Fibroblast of skin of right biceps (primary cell): ENCODE measurements at regions not wholly inside any gene's neighbourhood (a gene's known extent, or its start where the extent isn't known, plus 50 kb on each side); places are given as distances from the start of the nearest gene placed in this dataset.

ENCODE experiments used
- DNase-seq: peaks from one replicate; pipeline ENCODE4 v3.0.0-alpha.2; 2013

DNA sequence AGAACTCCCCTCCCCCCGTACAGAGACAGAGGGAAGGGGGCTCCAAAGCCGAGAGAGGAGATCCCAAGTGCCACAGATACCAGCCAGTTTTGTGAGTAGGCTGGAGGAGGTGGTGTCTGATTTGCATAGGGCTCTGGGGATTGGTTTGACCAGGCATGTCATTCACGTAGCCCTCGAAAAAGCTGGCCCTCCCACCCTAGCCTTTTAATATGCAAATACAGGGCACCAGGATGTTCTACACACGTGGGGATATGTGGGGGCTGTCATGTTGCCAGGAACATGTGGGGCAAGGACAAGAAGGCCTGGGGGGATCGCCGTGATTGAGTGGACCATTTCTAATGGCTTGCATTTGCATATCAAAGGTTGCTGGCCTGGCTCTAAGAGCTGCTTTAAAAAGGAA, 272.9 kb downstream of the PPP1R2C start:
- no peak for DNase-seq

DNA sequence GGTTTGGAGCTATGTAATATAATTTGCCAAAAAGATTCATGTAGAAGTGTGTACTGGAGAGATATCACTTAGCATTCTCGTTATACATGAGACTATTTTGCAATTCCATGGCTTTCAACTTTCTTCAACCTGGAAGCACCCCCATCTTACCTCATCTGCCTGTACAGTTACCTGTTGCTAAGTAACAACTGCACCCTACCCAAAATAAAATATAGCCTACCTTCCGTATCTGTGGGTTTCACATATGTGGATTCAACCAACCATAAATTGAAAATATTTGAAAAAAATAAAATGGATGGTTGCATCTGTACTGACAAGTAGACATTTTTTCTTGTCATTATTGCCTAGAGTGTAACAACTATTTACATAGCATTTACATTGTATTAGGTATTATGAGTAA, 278.3 kb downstream of the PPP1R2C start:
- no peak for DNase-seq

DNA sequence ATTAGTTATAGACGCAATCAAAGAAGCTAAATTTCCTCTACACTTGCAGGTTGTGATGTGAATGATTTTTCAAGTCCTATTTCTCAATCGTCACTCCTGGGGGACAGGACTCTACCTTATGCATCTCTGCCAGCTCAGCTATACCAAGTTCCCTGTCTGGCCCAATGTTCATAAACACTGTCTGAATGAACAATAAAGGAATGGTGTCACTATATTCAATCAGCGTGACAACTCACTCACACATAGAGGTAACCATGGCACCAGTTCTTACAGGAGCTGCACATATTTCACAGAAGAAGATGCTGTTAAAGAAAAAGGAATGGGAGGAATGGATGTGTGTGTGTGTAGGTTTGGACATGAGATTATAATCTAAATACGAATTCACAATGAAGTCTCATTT, 280.6 kb downstream of the PPP1R2C start:
- no peak for DNase-seq

DNA sequence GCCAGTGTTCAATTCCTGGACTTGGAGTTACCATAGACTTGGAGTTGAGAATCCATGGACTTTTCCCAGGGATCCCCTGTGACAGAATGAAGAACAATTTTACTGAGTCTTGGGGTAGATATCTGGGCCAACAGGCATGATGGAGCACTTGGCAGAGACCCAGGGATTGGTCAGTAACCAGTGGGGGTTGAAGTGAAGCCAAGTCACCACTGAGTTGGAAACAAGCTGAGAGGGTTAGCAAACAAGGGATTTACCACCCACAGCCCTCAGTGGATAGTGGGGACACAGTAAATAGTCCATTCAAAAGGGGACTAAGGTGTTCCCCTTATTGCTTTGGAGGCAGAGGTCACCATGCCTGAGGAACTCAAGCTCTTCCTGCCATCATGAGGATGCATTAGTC, 281.7 kb downstream of the PPP1R2C start:
- DNase-seq = no peak

DNA sequence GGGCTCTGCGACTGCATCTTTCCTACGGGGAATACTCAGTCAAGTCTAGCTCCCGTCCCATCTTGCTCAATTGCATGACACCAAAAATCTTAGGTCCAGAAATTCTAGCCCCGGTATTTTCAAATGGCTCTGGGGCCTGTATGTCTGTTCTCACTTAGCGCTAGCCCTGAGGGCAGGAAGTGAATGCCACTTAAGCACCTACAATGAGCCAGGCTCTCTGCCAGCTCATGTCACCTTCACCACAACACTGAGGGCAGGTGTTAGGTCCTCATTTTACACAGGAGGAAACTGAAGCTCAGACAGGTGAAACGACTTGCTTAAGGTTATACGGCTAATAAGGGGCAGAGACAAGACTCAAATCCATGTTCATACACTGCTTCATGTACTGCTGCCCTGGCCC, 282.8 kb downstream of the PPP1R2C start:
- no peak for DNase-seq

DNA sequence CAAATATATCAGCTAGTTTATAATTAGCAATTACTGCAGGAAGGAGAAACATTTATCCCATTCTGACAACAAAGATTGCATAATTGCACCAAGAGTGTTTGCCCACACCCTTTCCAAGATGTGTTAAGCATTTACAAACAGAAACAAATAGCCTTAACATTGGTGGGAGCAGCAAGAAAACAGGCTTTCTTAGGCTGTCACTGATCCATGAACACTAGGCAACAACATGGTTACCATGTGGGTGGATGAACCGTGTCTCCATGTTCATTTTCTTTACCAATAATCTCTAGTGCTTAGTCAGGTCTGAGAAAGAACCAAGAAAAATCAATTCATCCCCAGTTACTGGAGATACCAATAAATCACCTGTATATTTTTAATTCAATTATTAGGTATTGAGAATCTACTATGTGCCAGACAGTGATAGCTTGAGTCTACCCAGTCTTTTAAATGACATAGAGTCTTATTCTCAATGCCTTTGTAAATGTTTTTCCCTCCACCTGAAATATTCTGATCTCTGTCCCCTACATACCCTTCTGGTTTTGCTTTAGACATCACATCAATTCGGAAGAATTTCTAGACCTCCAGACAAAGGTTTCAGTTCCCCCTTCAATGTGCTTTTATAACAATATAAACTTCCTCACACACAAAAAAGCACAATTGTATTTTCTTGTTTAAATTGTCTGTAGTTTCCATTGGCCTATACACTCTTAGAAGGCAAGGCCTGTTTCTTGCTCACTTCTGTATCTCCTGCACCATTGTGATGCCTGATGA, 286.6 kb downstream of the PPP1R2C start:
- no peak for DNase-seq

DNA sequence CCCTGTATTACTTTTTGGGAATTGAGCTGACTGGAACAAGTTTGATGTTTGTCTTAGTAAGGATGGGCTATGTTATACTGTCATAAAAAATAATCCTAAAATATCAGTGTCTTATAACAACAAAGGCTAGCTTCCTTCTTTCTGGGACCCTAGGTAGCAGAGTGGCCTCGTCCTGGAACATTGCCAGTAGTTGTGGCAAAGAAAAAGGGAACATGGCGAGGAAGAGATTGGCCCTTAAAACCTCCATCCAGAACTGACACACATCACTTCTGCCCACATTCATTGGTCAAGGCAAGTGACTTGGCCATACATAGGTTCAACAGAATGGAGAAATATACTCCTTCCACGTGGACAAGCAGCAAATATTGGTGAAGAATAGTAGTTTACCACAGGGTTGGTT, 287.9 kb downstream of the PPP1R2C start:
- DNase-seq = no peak

DNA sequence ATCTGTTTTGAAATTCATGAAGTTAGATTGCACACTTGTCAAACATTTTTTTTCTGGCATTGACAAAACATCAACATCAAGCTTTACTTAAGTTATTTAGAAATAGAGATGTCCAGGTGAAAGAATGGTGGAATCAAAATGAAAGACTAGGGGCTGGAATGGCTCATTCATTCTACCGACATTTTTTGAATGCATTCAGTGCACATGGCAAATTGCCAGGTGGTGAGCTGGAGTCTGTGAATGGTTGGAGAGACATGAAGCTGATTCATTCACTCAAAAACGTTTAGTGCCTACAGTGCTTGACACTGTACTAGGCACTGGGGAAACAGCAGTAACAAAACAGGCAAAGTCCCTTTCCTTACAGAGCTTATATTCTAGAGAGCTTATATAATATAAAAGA, 292.4 kb downstream of the PPP1R2C start:
- peak; percentile 46 for DNase-seq

DNA sequence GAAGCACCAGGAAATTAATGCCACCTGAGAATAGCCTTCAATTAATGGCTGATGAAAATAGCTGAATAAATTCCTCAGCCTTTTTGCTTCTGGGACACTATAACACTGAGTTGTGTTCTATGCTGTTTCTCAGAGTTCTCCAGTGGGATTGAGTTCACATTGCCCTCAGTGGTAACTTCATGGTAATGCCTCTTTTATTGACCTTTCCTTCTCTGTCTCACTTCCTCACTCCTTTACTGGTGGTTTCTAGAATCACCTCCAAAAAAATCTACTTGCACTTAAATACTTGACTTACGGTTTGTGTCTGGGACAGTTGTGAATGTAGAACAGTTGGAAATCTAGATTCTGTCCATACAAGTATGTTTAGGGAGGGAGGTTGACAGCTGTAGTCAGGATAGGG, 293.7 kb downstream of the PPP1R2C start:
- no peak for DNase-seq

DNA sequence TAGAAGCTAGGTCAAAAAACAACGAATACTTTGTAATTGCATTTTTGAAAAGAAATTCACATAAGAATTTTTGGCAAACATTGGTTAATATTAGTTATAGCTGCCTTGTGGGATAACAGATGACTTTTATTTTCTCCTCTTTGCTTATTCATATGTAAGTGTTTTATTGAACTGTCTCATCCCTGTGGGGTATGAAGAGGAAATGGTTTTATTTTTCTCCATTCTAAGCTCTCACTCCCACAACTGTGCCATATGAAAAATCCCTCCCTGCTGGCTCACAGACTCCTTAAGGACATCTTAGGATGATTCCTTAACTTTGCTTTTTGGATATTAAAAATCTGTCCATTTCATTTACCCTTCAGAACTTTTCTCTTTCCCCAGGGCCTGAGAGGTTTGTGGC, 300.6 kb downstream of the PPP1R2C start:
- DNase-seq = no peak

DNA sequence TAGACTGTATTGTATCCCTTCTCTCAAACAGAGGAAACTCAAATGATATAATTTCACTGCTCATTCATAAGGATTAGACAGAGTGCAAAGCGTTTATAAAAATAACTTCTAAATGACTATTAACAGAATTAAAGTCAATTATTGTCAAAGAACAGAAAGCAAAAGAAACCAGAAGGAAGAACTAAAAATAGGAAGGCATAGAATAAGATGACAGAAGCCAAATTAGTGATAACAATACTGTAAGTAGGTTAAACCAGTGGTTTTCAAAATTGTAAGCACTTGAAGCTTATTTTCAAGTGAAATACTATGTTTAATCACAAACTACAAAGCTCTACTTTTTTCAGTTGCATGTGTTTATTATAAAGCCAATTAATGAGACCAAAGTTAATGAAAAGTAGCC, 305.2 kb downstream of the PPP1R2C start:
- DNase-seq = no peak

DNA sequence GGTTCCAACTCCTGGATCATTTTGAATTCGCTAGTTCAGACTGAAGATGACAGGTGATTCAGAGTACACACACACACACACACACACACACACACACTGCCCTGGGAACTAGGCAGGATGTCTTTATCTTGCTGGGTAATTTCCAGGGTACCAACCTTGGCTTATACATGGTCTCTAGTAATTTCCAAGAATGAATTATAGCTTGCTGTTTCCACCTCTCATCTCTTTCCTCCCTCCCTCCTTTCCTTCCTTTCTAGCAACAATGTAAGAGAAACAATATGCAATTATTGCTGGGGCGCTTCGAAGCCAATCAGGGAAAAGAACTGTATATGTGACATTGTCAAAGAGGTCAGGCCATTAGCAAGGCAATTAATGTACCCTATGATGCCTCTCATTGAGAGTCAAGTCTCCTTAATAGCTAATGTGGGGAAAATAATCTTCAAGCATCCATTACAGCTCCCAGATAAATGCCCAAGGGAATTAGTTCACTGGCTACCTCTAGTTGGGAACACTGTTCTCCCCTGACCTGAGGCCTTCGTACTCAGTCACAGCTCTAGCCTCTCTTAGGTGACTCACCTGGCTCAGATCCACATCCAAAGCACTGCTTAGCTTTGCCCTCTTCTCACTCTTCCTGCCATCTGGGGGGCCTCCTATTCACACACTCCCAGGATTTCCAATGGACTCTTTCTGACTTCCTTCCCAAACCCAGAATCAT, 311.5 kb downstream of the PPP1R2C start:
- peak; percentile 4 for DNase-seq

DNA sequence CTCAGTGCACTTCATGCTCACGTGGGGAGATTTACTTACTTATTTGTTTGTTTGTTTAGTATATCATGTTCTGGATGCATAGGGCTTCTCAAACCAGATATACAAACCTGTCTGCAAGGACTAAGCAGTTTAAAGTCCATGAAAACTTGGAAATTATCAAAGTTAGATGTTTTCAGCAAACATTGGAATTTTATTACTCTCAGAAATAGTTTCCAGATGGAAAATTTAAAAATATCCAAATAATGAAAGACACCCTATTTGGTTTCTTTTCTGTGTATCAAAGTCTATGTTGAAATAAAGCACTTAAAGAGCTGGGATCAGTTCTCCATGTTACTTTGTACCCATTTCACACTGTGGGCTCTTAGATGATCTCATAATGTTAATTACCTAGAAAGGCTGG, 312.1 kb downstream of the PPP1R2C start:
- no peak for DNase-seq

DNA sequence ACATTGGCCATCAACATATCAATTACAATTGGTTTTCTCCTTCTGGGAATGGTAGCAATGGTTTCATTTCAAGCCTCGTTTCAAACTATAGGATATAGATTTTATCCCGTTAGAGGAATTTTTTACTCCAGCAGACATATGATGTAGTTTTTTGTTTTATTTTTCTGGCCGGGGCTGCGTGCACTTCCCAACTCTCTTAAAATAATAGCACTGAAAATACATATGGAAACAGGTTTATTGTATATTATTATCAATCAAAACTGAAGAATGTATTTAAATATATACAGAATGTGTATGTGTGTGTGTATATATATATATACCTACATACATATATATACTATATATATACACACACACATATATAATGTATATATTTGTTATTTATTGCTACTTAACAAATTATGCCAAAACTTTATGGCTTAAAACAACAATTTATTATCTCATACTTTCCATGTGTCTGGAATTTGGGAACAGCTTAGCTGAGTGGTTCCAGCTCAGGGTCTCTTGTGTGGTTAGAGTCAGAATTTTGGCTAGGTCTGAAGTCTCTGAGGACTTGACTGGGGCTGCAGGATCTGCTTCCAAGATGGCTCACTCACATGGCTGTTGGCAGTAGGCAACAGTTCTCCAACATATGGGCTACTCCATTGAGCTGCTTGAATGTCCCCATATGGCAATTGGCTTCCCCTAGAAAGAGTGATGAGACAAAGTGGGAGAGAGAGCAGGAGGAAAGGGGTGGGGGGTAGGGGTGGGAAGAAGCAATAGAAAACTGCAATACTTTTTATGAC, 314.1 kb downstream of the PPP1R2C start:
- no peak for DNase-seq

DNA sequence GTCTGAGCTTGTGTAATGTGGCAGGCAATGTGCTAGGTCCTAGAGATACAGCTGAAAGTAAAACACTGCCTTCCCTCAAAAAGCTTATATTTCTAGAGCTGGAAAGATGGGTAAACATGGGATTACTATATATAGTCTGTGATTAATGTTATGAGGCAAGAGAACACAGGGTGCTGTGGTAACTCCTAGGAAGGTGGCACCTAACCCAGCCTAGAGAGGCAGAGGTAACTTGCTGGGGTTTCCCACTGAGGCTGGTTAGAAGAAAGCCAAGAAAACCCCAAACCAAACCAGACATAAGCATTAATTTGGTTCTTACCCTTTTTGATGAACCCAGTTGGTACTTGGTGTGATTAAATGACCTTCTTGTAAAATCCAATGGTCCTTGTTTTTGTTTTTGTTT, 315.0 kb downstream of the PPP1R2C start:
- DNase-seq = no peak

DNA sequence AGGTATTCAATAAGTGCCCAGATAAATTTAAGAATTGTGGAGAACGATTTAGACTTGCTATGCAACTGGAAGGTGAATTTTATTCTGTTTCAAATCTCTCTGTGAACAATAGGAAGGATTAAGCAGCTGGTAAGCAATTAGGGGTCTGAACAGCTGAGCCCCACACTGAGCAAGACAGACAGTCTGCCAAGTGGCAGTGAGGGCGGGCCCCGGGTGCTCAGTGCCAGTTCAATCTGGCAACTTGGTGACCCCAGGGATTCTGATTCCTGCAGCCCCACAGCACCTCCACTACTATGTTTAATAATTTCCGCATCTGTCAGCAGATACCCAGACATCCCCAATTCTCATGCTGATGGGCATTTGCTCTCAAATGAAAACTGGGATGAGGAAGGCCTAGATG, 317.3 kb downstream of the PPP1R2C start:
- DNase-seq = no peak

DNA sequence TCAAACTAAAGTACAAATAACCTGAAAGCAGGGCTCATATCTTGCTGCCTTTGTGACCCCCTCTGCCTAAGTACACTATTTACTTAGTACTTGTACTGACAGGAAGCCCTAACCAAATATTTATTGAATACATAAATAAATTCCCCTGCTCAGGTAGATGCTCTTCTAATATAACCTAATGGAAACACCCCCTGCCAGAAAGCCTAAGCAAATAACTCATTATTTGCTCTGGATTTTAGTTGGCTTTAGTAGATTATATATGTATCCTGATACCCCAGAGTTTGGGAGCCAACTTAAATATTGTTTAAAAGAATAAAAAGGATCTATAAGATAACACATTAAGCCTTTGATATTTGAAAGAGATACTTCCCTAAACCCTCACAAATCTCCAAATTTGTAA, 318.2 kb downstream of the PPP1R2C start:
- no peak for DNase-seq

DNA sequence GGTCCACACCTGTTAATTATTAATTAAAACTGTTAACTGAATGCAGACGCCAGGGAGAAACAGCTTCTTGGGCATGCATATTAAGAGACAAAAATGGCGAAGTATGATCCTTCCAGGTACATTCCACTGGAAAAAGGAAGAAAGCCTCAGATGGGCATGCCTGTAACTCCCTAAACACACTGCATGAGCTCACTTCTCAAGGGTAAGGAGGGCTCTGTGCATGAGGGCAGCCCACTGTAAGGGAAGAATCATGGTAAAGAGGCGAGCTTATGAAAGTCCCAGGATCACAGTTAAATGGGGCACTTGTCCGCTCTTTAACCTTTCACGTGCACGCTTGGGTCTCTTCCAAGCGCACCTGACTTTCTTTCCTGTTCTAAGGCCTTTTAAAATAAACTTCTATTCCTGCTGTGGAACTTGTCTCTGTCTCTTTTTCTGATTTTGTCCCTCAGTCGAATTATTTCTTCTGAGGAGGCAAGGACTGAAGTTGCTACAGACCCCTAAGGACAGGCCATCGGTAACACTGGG, 321.7 kb downstream of the PPP1R2C start:
- DNase-seq = no peak

DNA sequence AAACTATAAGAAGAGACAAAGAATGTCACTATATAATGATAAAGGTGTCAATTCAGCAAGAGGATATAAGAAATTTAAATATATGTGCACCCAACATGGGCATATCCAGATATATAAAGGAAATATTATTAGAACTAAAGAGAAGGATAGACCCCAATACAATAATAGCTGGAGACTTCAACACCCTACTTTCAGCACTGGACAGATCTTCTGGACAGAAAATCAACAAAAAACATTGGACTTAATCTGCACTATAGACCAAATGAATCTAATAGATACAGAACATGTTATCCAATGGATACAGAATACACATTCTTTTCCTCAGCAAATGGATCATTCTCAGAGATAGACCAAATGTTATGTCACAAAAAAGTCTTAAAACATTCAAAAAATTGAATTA, 327.7 kb downstream of the PPP1R2C start:
- no peak for DNase-seq

DNA sequence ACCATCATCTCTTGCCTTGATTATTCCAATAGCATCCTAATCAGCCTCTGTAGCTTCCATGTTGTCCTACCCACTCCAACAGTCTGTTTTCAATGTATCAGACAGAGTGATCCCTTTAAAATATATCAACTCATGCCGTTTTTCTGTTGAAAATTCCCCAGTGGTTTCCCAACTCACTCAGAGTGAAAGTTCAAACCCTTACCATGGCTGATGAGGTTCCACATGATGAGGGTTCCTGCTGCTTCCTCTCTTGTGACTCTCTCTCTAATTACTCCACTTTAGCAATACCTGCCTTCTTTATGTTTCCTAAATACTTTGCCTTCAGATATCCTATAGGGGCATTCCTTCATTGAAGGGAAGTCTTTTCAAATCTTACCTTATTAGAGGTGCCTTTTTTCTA, 334.7 kb downstream of the PPP1R2C start:
- DNase-seq = no peak

DNA sequence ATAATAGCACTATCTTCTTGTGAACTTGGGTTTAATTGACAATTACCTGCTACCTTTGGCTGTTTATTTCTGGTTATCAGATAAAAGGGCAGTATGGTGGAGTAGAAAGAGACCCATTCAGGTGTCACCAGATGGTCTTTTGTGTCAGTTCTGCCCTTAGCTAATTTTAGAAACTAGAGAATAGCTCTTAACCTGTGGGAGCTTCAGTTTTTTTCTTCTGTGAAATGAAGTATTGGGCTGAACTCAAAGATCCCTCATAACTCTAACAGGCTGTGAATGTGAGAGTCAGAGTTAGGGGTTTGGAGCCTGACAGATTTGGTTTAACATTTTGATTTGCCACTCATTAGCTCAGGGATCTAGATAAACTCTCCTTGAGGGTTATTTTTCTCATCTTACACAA, 335.2 kb downstream of the PPP1R2C start:
- DNase-seq = no peak

DNA sequence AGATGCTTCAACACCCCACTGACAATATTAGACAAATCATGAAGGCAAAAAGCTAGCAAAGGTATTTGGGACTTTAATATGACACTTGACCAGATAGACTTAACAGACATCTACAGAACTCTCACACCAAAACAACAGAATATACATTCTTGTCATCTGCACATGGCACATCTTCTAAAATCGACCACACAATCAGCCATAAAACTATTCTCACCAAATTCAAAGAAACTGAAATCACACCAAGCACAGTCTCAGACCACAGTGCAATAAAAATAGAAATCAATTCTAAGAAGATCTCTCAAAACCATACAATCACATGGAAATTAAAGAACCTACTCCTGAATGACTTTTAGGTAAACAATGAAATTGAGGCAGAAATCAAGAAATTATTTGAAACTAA, 340.8 kb downstream of the PPP1R2C start:
- no peak for DNase-seq

DNA sequence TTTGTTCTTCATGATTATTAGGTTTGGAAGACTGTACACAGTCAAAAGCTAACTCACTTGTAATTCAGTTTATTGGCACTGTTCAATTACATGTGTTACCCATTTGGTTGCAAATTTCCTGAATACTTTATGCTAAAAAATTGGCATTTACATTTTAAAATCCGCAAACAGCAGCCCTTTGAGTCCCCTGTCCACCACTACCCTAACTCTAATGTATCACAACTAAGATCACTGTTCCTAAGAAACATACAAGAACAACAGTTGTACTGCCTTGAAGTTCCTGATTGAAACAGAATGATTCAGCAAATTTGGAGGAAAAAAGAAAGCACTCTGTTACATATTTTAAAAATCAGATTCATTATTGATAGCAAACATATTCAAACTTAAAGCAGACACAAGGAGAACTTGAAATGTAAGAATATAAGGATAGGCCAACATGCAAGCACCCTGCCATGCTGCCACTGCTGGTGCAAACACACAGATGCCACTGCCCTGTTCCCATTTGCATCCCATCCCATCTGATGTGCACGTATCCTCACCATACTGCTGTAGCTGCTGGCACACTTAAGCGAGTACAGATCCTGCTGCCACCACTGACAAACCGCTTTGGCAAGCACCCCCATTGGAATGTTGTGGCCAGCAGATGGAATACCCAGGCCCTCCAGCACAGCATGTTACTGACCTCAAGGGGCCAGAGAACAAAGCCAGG, 343.4 kb downstream of the PPP1R2C start:
- DNase-seq = no peak
